IPS-18a (cell line): ENCODE measurements at regions not wholly inside any gene's neighbourhood (a gene's known extent, or its start where the extent isn't known, plus 50 kb on each side); places are given as distances from the start of the nearest gene placed in this dataset.

ENCODE experiments used
- H3K27ac ChIP-seq: one replicate; pipeline ENCODE4 v1.5.1; 2013; ENCODE audit warnings: low read length
- H3K27me3 ChIP-seq: one replicate; pipeline ENCODE4 v1.6.1; 2013; ENCODE audit warnings: mild to moderate bottlenecking, low read length; ENCODE audit not compliant: control insufficient read depth, insufficient read depth
- H3K36me3 ChIP-seq: one replicate; pipeline ENCODE4 v1.6.1; 2013; ENCODE audit warnings: low read depth, low read length; ENCODE audit not compliant: control insufficient read depth
- H3K4me1 ChIP-seq: one replicate; pipeline ENCODE4 v1.6.1; 2013; ENCODE audit warnings: low read depth, low read length; ENCODE audit not compliant: control insufficient read depth
- H3K4me3 ChIP-seq: one replicate; pipeline ENCODE4 v1.5.1; 2013; ENCODE audit warnings: low read length
- H3K9ac ChIP-seq: one replicate; pipeline ENCODE4 v1.6.1; 2013; ENCODE audit warnings: mild to moderate bottlenecking, low read length, moderate library complexity
- H3K9me3 ChIP-seq: one replicate; pipeline ENCODE4 v1.6.1; 2013; ENCODE audit warnings: low read depth, low read length; ENCODE audit not compliant: control insufficient read depth

- H3K27ac ChIP-seq = no peak overlapping the region
- no peak overlapping the region for H3K4me3 ChIP-seq
- no peaks in the 10 kb centered on the region for H3K36me3 ChIP-seq
- H3K27me3 ChIP-seq = no peaks in the 10 kb centered on the region
- H3K9me3 ChIP-seq = peaks cover 7% of the 10 kb centered on the region
- H3K9ac ChIP-seq = no peak overlapping the region
- H3K4me1 ChIP-seq = peaks cover 26% of the 10 kb centered on the region
Observed at GRCh38 chr2:156672556-156673332, 236.6 kb downstream of the GPD2 start.

- H3K27ac ChIP-seq = no peak overlapping the region
- no peak overlapping the region for H3K9ac ChIP-seq
- no peak overlapping the region for H3K4me3 ChIP-seq
- peaks cover 1% of the 10 kb centered on the region for H3K9me3 ChIP-seq
- no peaks in the 10 kb centered on the region for H3K27me3 ChIP-seq
- peaks cover 26% of the 10 kb centered on the region for H3K4me1 ChIP-seq
- no peaks in the 10 kb centered on the region for H3K36me3 ChIP-seq
Observed at GRCh38 chr2:156673333-156673615, 237.1 kb downstream of the GPD2 start.

- no peaks in the 10 kb centered on the region for H3K36me3 ChIP-seq
- H3K27ac ChIP-seq = no peak overlapping the region
- H3K4me3 ChIP-seq = no peak overlapping the region
- H3K9me3 ChIP-seq = no peaks in the 10 kb centered on the region
- no peak overlapping the region for H3K9ac ChIP-seq
- H3K27me3 ChIP-seq = no peaks in the 10 kb centered on the region
- peaks cover 26% of the 10 kb centered on the region for H3K4me1 ChIP-seq
Observed at GRCh38 chr2:156673981-156674380, 237.8 kb downstream of the GPD2 start.

DNA sequence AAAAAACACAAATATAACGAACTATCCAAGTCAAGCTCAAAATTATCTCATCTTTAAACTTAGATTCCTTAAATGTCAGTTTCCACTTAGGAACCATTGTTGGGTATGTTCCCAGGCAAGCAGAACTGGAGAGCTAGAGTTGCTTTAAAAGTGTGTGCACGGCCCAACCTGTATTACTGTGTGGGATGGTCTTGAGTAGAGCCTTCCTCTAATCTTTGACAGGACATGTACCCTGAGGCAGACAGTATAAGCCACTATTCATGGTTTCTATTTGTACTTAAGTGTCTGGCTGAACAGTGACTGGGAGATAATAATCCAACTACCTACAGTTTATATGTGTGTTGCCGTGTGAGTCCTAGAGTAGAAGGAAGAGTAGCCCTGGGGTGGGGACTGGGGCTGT is 239.7 kb downstream of the GPD2 start:
- Histone ChIP-seq H3K27me3 (no peaks in the 10 kb centered on the region), H3K36me3 (no peaks in the 10 kb centered on the region), H3K9me3 (no peaks in the 10 kb centered on the region), H3K9ac (no peak overlapping the region), H3K4me1 (peaks cover 26% of the 10 kb centered on the region), H3K4me3 (no peak overlapping the region), H3K27ac (no peak overlapping the region)

GRCh38 chr2:156679820-156680219 is 243.6 kb downstream of the GPD2 start:
- H3K4me3 ChIP-seq = no peak overlapping the region
- no peak overlapping the region for H3K9ac ChIP-seq
- no peaks in the 10 kb centered on the region for H3K36me3 ChIP-seq
- H3K27me3 ChIP-seq = no peaks in the 10 kb centered on the region
- H3K27ac ChIP-seq = no peak overlapping the region
- H3K9me3 ChIP-seq = no peaks in the 10 kb centered on the region
- H3K4me1 ChIP-seq = no peaks in the 10 kb centered on the region

DNA sequence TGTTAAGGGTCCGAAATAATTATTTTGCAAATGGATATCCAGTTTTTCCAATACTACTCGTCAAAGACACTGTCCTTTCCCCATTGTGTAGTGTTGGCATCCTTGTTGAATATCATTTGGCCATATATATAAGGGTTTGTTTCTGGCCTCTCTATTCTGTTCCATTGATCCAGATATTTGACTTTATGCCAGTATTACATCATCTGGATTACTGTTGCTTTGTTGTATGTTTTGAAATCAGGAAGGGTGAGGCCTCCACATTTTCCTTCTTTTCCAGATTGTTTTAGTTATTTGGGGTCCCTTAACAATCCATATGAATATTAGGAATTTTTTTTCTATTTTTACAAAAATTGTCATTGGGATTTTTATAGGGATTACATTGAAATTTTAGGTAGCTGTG is 244.1 kb downstream of the GPD2 start:
- H3K4me3 ChIP-seq = no peak overlapping the region
- no peak overlapping the region for H3K27ac ChIP-seq
- H3K4me1 ChIP-seq = no peaks in the 10 kb centered on the region
- H3K9ac ChIP-seq = no peak overlapping the region
- no peaks in the 10 kb centered on the region for H3K27me3 ChIP-seq
- no peaks in the 10 kb centered on the region for H3K9me3 ChIP-seq
- H3K36me3 ChIP-seq = no peaks in the 10 kb centered on the region

GRCh38 chr2:156687126-156687525 is 250.9 kb downstream of the GPD2 start:
- Histone ChIP-seq H3K27me3 (no peaks in the 10 kb centered on the region), H3K4me1 (no peaks in the 10 kb centered on the region), H3K9me3 (no peaks in the 10 kb centered on the region), H3K9ac (no peak overlapping the region), H3K36me3 (no peaks in the 10 kb centered on the region), H3K27ac (no peak overlapping the region), H3K4me3 (no peak overlapping the region)

DNA sequence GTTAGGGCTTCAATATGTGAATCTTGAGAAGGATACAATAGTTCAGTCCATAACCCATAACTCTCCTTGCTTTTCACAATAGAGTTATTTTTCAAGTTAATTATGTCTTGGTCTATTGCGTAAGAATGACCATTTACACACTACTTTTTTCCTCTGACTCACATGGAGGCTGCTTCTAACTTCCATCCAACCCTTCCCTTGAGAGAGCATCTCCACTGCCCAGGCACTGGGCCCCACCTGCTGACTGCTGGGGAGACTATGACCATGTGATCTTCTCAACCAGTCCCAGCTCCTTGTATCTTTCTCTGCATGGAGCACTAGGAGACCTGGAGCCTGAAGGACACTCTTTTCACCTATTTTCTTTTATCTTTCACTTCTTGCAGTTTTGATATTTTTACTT is 251.5 kb downstream of the GPD2 start:
- Histone ChIP-seq H3K36me3 (no peaks in the 10 kb centered on the region), H3K9me3 (no peaks in the 10 kb centered on the region), H3K4me1 (no peaks in the 10 kb centered on the region), H3K4me3 (no peak overlapping the region), H3K27ac (no peak overlapping the region), H3K27me3 (no peaks in the 10 kb centered on the region), H3K9ac (no peak overlapping the region)

GRCh38 chr2:156689939-156690338 is 253.8 kb downstream of the GPD2 start:
- Histone ChIP-seq H3K9me3 (no peaks in the 10 kb centered on the region), H3K27ac (no peak overlapping the region), H3K36me3 (no peaks in the 10 kb centered on the region), H3K27me3 (no peaks in the 10 kb centered on the region), H3K4me1 (peaks cover 8% of the 10 kb centered on the region), H3K4me3 (no peak overlapping the region), H3K9ac (no peak overlapping the region)

DNA sequence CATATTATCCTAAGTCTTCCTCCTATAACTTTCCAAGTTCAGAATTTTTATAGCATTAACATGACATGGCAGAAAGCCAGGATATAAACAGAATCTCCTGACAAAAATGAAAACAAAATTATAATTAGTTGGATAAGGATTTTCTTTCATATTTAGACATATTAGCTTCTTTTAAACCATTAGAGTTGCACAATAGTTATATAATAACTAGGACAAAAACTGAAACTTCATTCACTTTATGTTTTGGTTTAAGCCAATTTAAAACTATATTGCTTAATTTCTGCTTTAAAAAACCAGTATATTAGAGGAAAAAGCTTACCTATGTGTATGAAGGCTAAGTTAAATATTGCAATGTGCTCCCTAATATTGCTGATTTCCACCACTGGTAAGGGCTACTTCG is 254.8 kb downstream of the GPD2 start:
- Histone ChIP-seq H3K4me1 (peaks cover 8% of the 10 kb centered on the region), H3K9ac (no peak overlapping the region), H3K27me3 (no peaks in the 10 kb centered on the region), H3K9me3 (no peaks in the 10 kb centered on the region), H3K36me3 (no peaks in the 10 kb centered on the region), H3K27ac (no peak overlapping the region), H3K4me3 (no peak overlapping the region)

GRCh38 chr2:156695020-156695419 is 258.8 kb downstream of the GPD2 start:
- peaks cover 14% of the 10 kb centered on the region for H3K4me1 ChIP-seq
- no peaks in the 10 kb centered on the region for H3K36me3 ChIP-seq
- no peaks in the 10 kb centered on the region for H3K9me3 ChIP-seq
- no peak overlapping the region for H3K9ac ChIP-seq
- H3K4me3 ChIP-seq = no peak overlapping the region
- no peak overlapping the region for H3K27ac ChIP-seq
- H3K27me3 ChIP-seq = no peaks in the 10 kb centered on the region

- H3K4me3 ChIP-seq = no peak overlapping the region
Observed at GRCh38 chr2:156695595-156695994, 259.4 kb downstream of the GPD2 start.

More at GRCh38 chr2:156695595-156695994, 259.4 kb downstream of the GPD2 start:
- Histone ChIP-seq H3K9me3 (no peaks in the 10 kb centered on the region), H3K9ac (no peak overlapping the region), H3K27ac (no peak overlapping the region), H3K4me1 (peaks cover 20% of the 10 kb centered on the region), H3K27me3 (no peaks in the 10 kb centered on the region), H3K36me3 (no peaks in the 10 kb centered on the region)
